Activated CD8-positive, alpha-beta T cell treated with anti-CD3 and anti-CD28 coated beads for 36 hours (primary cell): ENCODE measurements at regions not wholly inside any gene's neighbourhood (a gene's known extent, or its start where the extent isn't known, plus 50 kb on each side); places are given as distances from the start of the nearest gene placed in this dataset.

Experiments used
- ATAC-seq: fragments of 200-7000 bp; cut with Tn5 transposase; one replicate; pipeline ENCODE4 v1.10.0; 2021; ENCODE audit warnings: mild to moderate bottlenecking, moderate library complexity
- CTCF ChIA-PET: fragments of 350-600 bp; sonication (Branson Sonifier 250); formaldehyde crosslinking; loops from one replicate; lab custom pipeline; 2021; ENCODE audit warnings: antibody characterized with exemption; lab: Charles Lee
- POLR2A ChIA-PET: fragments of 350-600 bp; sonication (Branson Sonifier 250); formaldehyde crosslinking; loops from one replicate; lab custom pipeline; 2021; ENCODE audit warnings: antibody characterized with exemption; lab: Charles Lee
- DNase-seq: peaks from one replicate; pipeline ENCODE4 v3.0.0-alpha.2; 2020
- H3K27ac Mint-ChIP-seq: one replicate; pipeline ENCODE4 v1.8.0; 2021; ENCODE audit warnings: mild to moderate bottlenecking, mixed read lengths
- H3K27me3 Mint-ChIP-seq: one replicate; pipeline ENCODE4 v1.8.0; 2021; ENCODE audit warnings: mixed read lengths
- H3K36me3 Mint-ChIP-seq: one replicate; pipeline ENCODE4 v1.8.0; 2021; ENCODE audit warnings: low read depth, mixed read lengths
- H3K4me1 Mint-ChIP-seq: one replicate; pipeline ENCODE4 v1.8.0; 2021; ENCODE audit warnings: low read depth, mixed read lengths
- H3K4me3 Mint-ChIP-seq: one replicate; pipeline ENCODE4 v1.8.0; 2021; ENCODE audit warnings: mild to moderate bottlenecking, moderate library complexity, mixed read lengths
- H3K9me3 Mint-ChIP-seq: one replicate; pipeline ENCODE4 v1.8.0; 2021; ENCODE audit warnings: mixed read lengths
- CTCF ChIP-seq: fragments of 200-600 bp; IDR thresholded peaks from one replicate; pipeline ENCODE4 v1.8.0; 2022; ENCODE audit warnings: antibody characterized with exemption, mild to moderate bottlenecking
- intact Hi-C: fragments of 100-400 bp; cut with micrococcal nuclease; formaldehyde crosslinking; loops from one replicate; pipeline ENCODE4 v1.10.0; 2022

- ChIA-PET CTCF (no interaction called here), POLR2A (no interaction called here)
- no peak for TF ChIP-seq CTCF
- no peak overlapping the region for H3K27ac Mint-ChIP-seq
- no peak for ATAC-seq
- DNase-seq: no peak
- intact Hi-C loops: no loop called here
- H3K4me1 Mint-ChIP-seq: no peaks in the 10 kb centered on the region
- no peaks in the 10 kb centered on the region for H3K36me3 Mint-ChIP-seq
- H3K4me3 Mint-ChIP-seq: no peak overlapping the region
- H3K9me3 Mint-ChIP-seq: no peaks in the 10 kb centered on the region
- H3K27me3 Mint-ChIP-seq: peaks cover 6% of the 10 kb centered on the region
Observed at GRCh38 chr18:35912332-35912731, 60.1 kb upstream of the RMP24 start.

GRCh38 chr18:35915056-35915455 is 57.4 kb upstream of the RMP24 start:
- peaks cover 4% of the 10 kb centered on the region for H3K27me3 Mint-ChIP-seq
- ATAC-seq: no peak
- ChIA-PET CTCF (no interaction called here), POLR2A (no interaction called here)
- H3K36me3 Mint-ChIP-seq: no peaks in the 10 kb centered on the region
- no peaks in the 10 kb centered on the region for H3K4me1 Mint-ChIP-seq
- no peak for DNase-seq
- H3K9me3 Mint-ChIP-seq: no peaks in the 10 kb centered on the region
- no peak overlapping the region for H3K27ac Mint-ChIP-seq
- intact Hi-C loops: no loop called here
- H3K4me3 Mint-ChIP-seq: no peak overlapping the region
- no peak for TF ChIP-seq CTCF

DNA sequence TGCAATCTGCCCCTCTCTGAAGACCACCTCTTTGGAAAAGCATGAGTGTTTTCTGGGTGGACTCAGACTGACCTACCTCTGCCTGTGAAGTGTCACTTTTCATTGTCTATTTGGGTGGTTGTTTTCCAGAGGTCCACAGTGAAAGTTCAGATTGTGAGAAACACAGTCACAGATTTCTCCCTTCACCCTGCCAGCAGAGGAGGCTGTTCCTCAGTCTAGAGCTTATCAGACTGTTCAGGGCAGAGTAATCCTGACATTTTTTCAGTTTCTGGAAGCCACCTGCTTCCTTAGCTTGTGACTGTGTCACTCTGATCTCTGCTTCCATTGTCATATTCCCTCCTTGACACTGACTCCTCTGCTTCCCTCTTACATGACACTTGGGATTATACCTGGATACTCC is 55.4 kb upstream of the RMP24 start:
- ChIA-PET CTCF (interaction anchor here (0.9 to 1.0 kb wide), 2 partner anchors 21 to 367 kb away, joined by 3 read pairs; no protein-coding TSS in a partner anchor), POLR2A (no interaction called here)
- intact Hi-C loops: no loop called here
- no peak for TF ChIP-seq CTCF
- Mint-ChIP-seq H3K9me3 (no peaks in the 10 kb centered on the region), H3K36me3 (no peaks in the 10 kb centered on the region), H3K27ac (no peak overlapping the region), H3K4me3 (no peak overlapping the region), H3K27me3 (peaks cover 4% of the 10 kb centered on the region), H3K4me1 (no peaks in the 10 kb centered on the region)
- DNase-seq: no peak
- no peak for ATAC-seq

- Mint-ChIP-seq H3K4me1 (no peaks in the 10 kb centered on the region), H3K36me3 (no peaks in the 10 kb centered on the region), H3K9me3 (no peaks in the 10 kb centered on the region), H3K27ac (no peak overlapping the region), H3K27me3 (peaks cover 2% of the 10 kb centered on the region), H3K4me3 (no peak overlapping the region)
- no peak for TF ChIP-seq CTCF
- ChIA-PET POLR2A (no interaction called here), CTCF (no interaction called here)
- intact Hi-C loops: no loop called here
- DNase-seq: no peak
- ATAC-seq: no peak
Observed at GRCh38 chr18:35918564-35918963, 53.9 kb upstream of the RMP24 start.

DNA sequence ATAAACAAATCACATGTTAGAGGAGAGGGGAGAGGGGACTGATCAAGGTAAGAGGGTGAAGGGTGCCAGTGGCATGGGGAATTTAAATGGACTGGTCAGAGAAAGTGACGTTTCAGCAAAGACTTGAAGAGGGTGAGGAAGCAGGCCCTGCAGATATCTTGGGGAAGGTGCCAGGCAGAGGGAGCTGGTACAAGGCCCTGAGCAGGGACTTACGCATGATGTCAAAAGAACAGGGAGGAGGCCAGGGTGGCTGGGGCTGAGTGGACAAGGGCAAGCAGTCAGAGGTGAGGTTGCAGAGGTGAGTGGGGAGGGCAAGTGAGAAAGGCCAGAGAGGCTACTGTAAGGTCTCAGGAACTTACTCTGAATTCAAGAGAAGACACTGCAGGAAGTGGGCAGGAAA is 53.3 kb upstream of the RMP24 start:
- H3K9me3 Mint-ChIP-seq: no peaks in the 10 kb centered on the region
- TF ChIP-seq CTCF: no peak
- intact Hi-C loops: no loop called here
- no peak overlapping the region for H3K4me3 Mint-ChIP-seq
- H3K4me1 Mint-ChIP-seq: no peaks in the 10 kb centered on the region
- H3K36me3 Mint-ChIP-seq: no peaks in the 10 kb centered on the region
- H3K27ac Mint-ChIP-seq: no peak overlapping the region
- POLR2A ChIA-PET: no interaction called here
- CTCF ChIA-PET: no interaction called here
- H3K27me3 Mint-ChIP-seq: peaks cover 2% of the 10 kb centered on the region
- no peak for DNase-seq
- no peak for ATAC-seq
